Tibial artery (tissue), 4 donors: ENCODE measurements at regions not wholly inside any gene's neighbourhood (a gene's known extent, or its start where the extent isn't known, plus 50 kb on each side); places are given as distances from the start of the nearest gene placed in this dataset.

Experiments used
- DNase-seq, 2 donors: peaks; one replicate each; pipeline ENCODE4 v3.0.0-alpha.2; 2019
- H3K27ac ChIP-seq, 2 donors: fragments of 200-600 bp; sonication (generic) in 1 of 2; 1 replicate in 1 of 2; 2 replicates in 1 of 2; pipeline ENCODE4 v1.5.1; 2018 to 2019; ENCODE audit warnings: mild to moderate bottlenecking in 1 of 2
- H3K27me3 ChIP-seq, 2 donors: fragments of 200-600 bp; sonication (generic) in 1 of 2; one replicate each; pipeline versions ENCODE4 v1.5.1 to v1.6.0; 2016 to 2019
- H3K36me3 ChIP-seq, 3 donors: fragments of 200-600 bp; sonication (generic) in 2 of 3; one replicate each; pipeline ENCODE4 v1.5.1; 2016 to 2019; ENCODE audit warnings: mild to moderate bottlenecking in 2 of 3
- H3K4me1 ChIP-seq, 4 donors: fragments of 200-600 bp; sonication (generic) in 2 of 4; 1 replicate in 3 of 4; 2 replicates in 1 of 4; pipeline ENCODE4 v1.5.1; 2016 to 2019
- H3K4me3 ChIP-seq, 2 donors: fragments of 200-600 bp; sonication (generic) in 1 of 2; 1 replicate in 1 of 2; 2 replicates in 1 of 2; pipeline ENCODE4 v1.5.1; 2018 to 2019; ENCODE audit warnings: mild to moderate bottlenecking in 2 of 2
- H3K9me3 ChIP-seq, 3 donors: fragments of 200-600 bp; sonication (generic) in 1 of 3; one replicate each; pipeline ENCODE4 v1.5.1; 2016 to 2019
- CTCF ChIP-seq, 2 experiments: fragments of 200-600 bp in 1 of 2; fragments of 450-650 bp in 1 of 2; IDR thresholded peaks; one replicate each; pipeline ENCODE4 v1.5.1; 2017 to 2019; ENCODE audit warnings: antibody characterized with exemption in 2 of 2, mild to moderate bottlenecking in 1 of 2, moderate library complexity in 1 of 2
- intact Hi-C: fragments of 100-400 bp; cut with DNase I; formaldehyde crosslinking; loops from one replicate; pipeline ENCODE4 v1.15.0; 2023; ENCODE audit warnings: low total_unique reads

- intact Hi-C loops = no loop called here
- Histone ChIP-seq H3K27me3 (no peaks in the 10 kb centered on the region), H3K9me3 (no peaks in the 10 kb centered on the region), H3K4me1 (peaks cover 0 to 20% (median 5%) of the 10 kb centered on the region in 4 donors), H3K36me3 (no peaks in the 10 kb centered on the region), H3K4me3 (no peak overlapping the region), H3K27ac (no peak overlapping the region)
- no peak for TF ChIP-seq CTCF (IDR thresholded peaks at IDR 0.05)
- DNase-seq = no peak
Observed at GRCh38 chr12:90021795-90022440, 313.3 kb upstream of the ATP2B1 start.

GRCh38 chr12:90020881-90021280, 312.2 kb upstream of the ATP2B1 start:
- Histone ChIP-seq H3K27me3 (no peaks in the 10 kb centered on the region), H3K36me3 (no peaks in the 10 kb centered on the region), H3K4me1 (peaks cover 0 to 20% (median 5%) of the 10 kb centered on the region in 4 donors), H3K9me3 (no peaks in the 10 kb centered on the region), H3K4me3 (no peak overlapping the region), H3K27ac (no peak overlapping the region)
- no peak for TF ChIP-seq CTCF (IDR thresholded peaks at IDR 0.05)
- intact Hi-C loops = no loop called here
- no peak for DNase-seq

GRCh38 chr12:90020436-90020835, 311.8 kb upstream of the ATP2B1 start:
- peaks cover 0 to 20% (median 5%) of the 10 kb centered on the region in 4 donors for H3K4me1 ChIP-seq
- H3K36me3 ChIP-seq = no peaks in the 10 kb centered on the region
- no peak overlapping the region for H3K4me3 ChIP-seq
- TF ChIP-seq CTCF (IDR thresholded peaks at IDR 0.05) = no peak
- DNase-seq = no peak
- no peaks in the 10 kb centered on the region for H3K9me3 ChIP-seq
- no peaks in the 10 kb centered on the region for H3K27me3 ChIP-seq
- intact Hi-C loops = no loop called here
- H3K27ac ChIP-seq = no peak overlapping the region

- Histone ChIP-seq H3K4me3 (no peak overlapping the region), H3K9me3 (no peaks in the 10 kb centered on the region), H3K36me3 (no peaks in the 10 kb centered on the region), H3K27ac (no peak overlapping the region), H3K4me1 (peaks cover 0 to 19% (median 5%) of the 10 kb centered on the region in 4 donors), H3K27me3 (no peaks in the 10 kb centered on the region)
- intact Hi-C loops = no loop called here
- DNase-seq = no peak
- TF ChIP-seq CTCF (IDR thresholded peaks at IDR 0.05) = no peak
Observed at GRCh38 chr12:90020014-90020413, 311.4 kb upstream of the ATP2B1 start.

- Histone ChIP-seq H3K36me3 (no peaks in the 10 kb centered on the region), H3K27ac (no peak overlapping the region), H3K27me3 (no peaks in the 10 kb centered on the region), H3K9me3 (no peaks in the 10 kb centered on the region), H3K4me3 (no peak overlapping the region), H3K4me1 (peaks cover 0 to 4% (median 0%) of the 10 kb centered on the region in 4 donors)
- TF ChIP-seq CTCF (IDR thresholded peaks at IDR 0.05) = no peak
- intact Hi-C loops = no loop called here
- DNase-seq = no peak
Observed at GRCh38 chr12:90017316-90017715, 308.7 kb upstream of the ATP2B1 start.

- Histone ChIP-seq H3K4me1 (peaks cover 0 to 4% (median 0%) of the 10 kb centered on the region in 4 donors), H3K36me3 (no peaks in the 10 kb centered on the region), H3K27me3 (no peaks in the 10 kb centered on the region), H3K27ac (no peak overlapping the region), H3K4me3 (no peak overlapping the region), H3K9me3 (no peaks in the 10 kb centered on the region)
- intact Hi-C loops = no loop called here
- no peak for DNase-seq
- no peak for TF ChIP-seq CTCF (IDR thresholded peaks at IDR 0.05)
Observed at GRCh38 chr12:90015228-90015627, 306.6 kb upstream of the ATP2B1 start.
